ENCODE measurements at regions not wholly inside any gene's neighbourhood (a gene's known extent, or its start where the extent isn't known, plus 50 kb on each side); places are given as distances from the start of the nearest gene placed in this dataset.

DNA sequence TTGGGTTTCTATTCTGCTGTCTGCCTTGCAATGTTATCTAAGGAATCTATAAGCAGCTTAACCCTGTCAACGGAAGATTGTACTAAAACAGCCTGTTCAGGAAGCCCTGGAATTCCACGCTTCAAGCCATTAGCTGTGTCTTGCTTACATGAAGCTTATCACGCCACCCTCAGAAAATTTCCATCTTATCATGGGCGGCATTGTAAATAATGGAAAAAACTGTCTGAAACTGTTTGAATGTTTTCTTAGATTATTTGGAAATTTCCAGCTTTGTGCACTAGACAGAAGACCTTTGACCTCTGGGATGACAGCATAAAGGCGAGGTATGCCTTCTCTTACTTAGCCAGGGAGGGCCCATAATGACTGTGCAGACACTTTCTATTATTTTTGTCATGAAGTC is 319.7 kb downstream of the KCNRG start:
- no peak for TF ChIP-seq GATA3 (IDR thresholded peaks at IDR 0.05; ENCODE audit: low read depth, low read length)
- TF ChIP-seq GATA2 (IDR thresholded peaks at IDR 0.05; ENCODE audit: low read depth, low read length) = no peak

All from SH-SY5Y (cell line).